NCI-H2171 treated with DMSO at 0.1 percent for 48 hours (cell line): ENCODE measurements at regions not wholly inside any gene's neighbourhood (a gene's known extent, or its start where the extent isn't known, plus 50 kb on each side); places are given as distances from the start of the nearest gene placed in this dataset.
"Not testable (repeated sequence)": the region's sequence is repeated elsewhere in the genome, so short reads cannot be mapped to it uniquely, and the experiment has no call there.

Source experiments
- DNase-seq: peaks from one replicate; lab custom pipeline; 2025; lab: John Stamatoyannopoulos, UW

GRCh38 chrX:63581906-63582305, 203.1 kb downstream of the ARHGEF9 start:
- DNase-seq = no peak

- DNase-seq = no peak
Measured at GRCh38 chrX:63581398-63581797, 203.6 kb downstream of the ARHGEF9 start.

- DNase-seq = no peak
Measured at GRCh38 chrX:63576533-63576932, 208.5 kb downstream of the ARHGEF9 start.

- not testable (repeated sequence) for DNase-seq
Measured at GRCh38 chrX:63575700-63576099, 209.3 kb downstream of the ARHGEF9 start.

- no peak for DNase-seq
Measured at GRCh38 chrX:63566856-63567255, 215.7 kb upstream of the SPIN4 start.

- DNase-seq = peak; percentile 8
Measured at GRCh38 chrX:63561425-63561824, 210.3 kb upstream of the SPIN4 start.

- DNase-seq = peak; percentile 83
Measured at GRCh38 chrX:63560601-63561218, 209.6 kb upstream of the SPIN4 start.

GRCh38 chrX:63551856-63552255, 200.7 kb upstream of the SPIN4 start:
- DNase-seq = no peak

GRCh38 chrX:63530654-63531053, 179.5 kb upstream of the SPIN4 start:
- DNase-seq = no peak

- DNase-seq = no peak
Measured at GRCh38 chrX:63529961-63530360, 178.8 kb upstream of the SPIN4 start.

GRCh38 chrX:63526863-63527262, 175.7 kb upstream of the SPIN4 start:
- no peak for DNase-seq

- no peak for DNase-seq
Measured at GRCh38 chrX:63525491-63525890, 174.4 kb upstream of the SPIN4 start.

- DNase-seq = not testable (repeated sequence)
Measured at GRCh38 chrX:63519368-63519767, 168.2 kb upstream of the SPIN4 start.

GRCh38 chrX:63514569-63515080, 163.5 kb upstream of the SPIN4 start:
- DNase-seq = no peak

- DNase-seq = no peak
Measured at GRCh38 chrX:63513825-63514568, 162.9 kb upstream of the SPIN4 start.

GRCh38 chrX:63511361-63511760, 160.2 kb upstream of the SPIN4 start:
- no peak for DNase-seq

- DNase-seq = no peak
Measured at GRCh38 chrX:63508668-63509067, 157.5 kb upstream of the SPIN4 start.

GRCh38 chrX:63506320-63506719, 155.2 kb upstream of the SPIN4 start:
- peak; percentile 1 for DNase-seq

GRCh38 chrX:63503541-63503940, 152.4 kb upstream of the SPIN4 start:
- no peak for DNase-seq

GRCh38 chrX:63488546-63489373, 137.6 kb upstream of the SPIN4 start:
- no peak for DNase-seq

GRCh38 chrX:63475200-63475599, 124.1 kb upstream of the SPIN4 start:
- no peak for DNase-seq

- DNase-seq = no peak
Measured at GRCh38 chrX:63471004-63471403, 119.9 kb upstream of the SPIN4 start.

GRCh38 chrX:63470506-63470905, 119.4 kb upstream of the SPIN4 start:
- DNase-seq = no peak
